ENCODE measurements at regions not wholly inside any gene's neighbourhood (a gene's known extent, or its start where the extent isn't known, plus 50 kb on each side); places are given as distances from the start of the nearest gene placed in this dataset.

GRCh38 chr15:61780278-61780980 is 279.8 kb downstream of the VPS13C start:
- ChIA-PET CTCF (no interaction called here), POLR2A (no interaction called here)
- Mint-ChIP-seq H3K27me3 (peaks cover 26% of the 10 kb centered on the region), H3K4me1 (ENCODE audit: low read depth) (no peaks in the 10 kb centered on the region), H3K9me3 (no peaks in the 10 kb centered on the region), H3K36me3 (ENCODE audit: low read depth) (no peaks in the 10 kb centered on the region), H3K4me3 (no peak overlapping the region), H3K27ac (no peak overlapping the region)
- intact Hi-C loops (cut with micrococcal nuclease): no loop called here
- ATAC-seq (no peak), DNase-seq (no peak)
- TF ChIP-seq CTCF (IDR thresholded peaks at IDR 0.05): no peak

- CTCF ChIA-PET: no interaction called here
- Mint-ChIP-seq H3K4me3 (no peak overlapping the region), H3K27me3 (peaks cover 26% of the 10 kb centered on the region), H3K27ac (no peak overlapping the region), H3K4me1 (ENCODE audit: low read depth) (no peaks in the 10 kb centered on the region), H3K36me3 (ENCODE audit: low read depth) (no peaks in the 10 kb centered on the region), H3K9me3 (peaks cover 1% of the 10 kb centered on the region)
- no peak for TF ChIP-seq CTCF (IDR thresholded peaks at IDR 0.05)
- intact Hi-C loops (cut with micrococcal nuclease): no loop called here
- ATAC-seq (no peak), DNase-seq (no peak)
- POLR2A ChIA-PET: no interaction called here
Measured at GRCh38 chr15:61777689-61778088, 282.6 kb downstream of the VPS13C start.

- no peak for TF ChIP-seq CTCF (IDR thresholded peaks at IDR 0.05)
- ChIA-PET POLR2A (no interaction called here), CTCF (no interaction called here)
- no peaks in the 10 kb centered on the region for H3K4me1 Mint-ChIP-seq (ENCODE audit: low read depth)
- no peaks in the 10 kb centered on the region for H3K36me3 Mint-ChIP-seq (ENCODE audit: low read depth)
- peaks cover 11% of the 10 kb centered on the region for H3K27me3 Mint-ChIP-seq
- intact Hi-C loops (cut with micrococcal nuclease): no loop called here
- ATAC-seq (no peak), DNase-seq (no peak)
- H3K4me3 Mint-ChIP-seq: no peak overlapping the region
- no peak overlapping the region for H3K27ac Mint-ChIP-seq
- peaks cover 14% of the 10 kb centered on the region for H3K9me3 Mint-ChIP-seq
Measured at GRCh38 chr15:61769557-61769956, 290.7 kb downstream of the VPS13C start.

- H3K4me1 Mint-ChIP-seq (ENCODE audit: low read depth): no peaks in the 10 kb centered on the region
- peaks cover 17% of the 10 kb centered on the region for H3K27me3 Mint-ChIP-seq
- POLR2A ChIA-PET: no interaction called here
- intact Hi-C loops (cut with micrococcal nuclease): no loop called here
- no peak overlapping the region for H3K4me3 Mint-ChIP-seq
- no peak for ATAC-seq
- DNase-seq: no peak
- no peaks in the 10 kb centered on the region for H3K36me3 Mint-ChIP-seq (ENCODE audit: low read depth)
- CTCF ChIA-PET: no interaction called here
- no peak for TF ChIP-seq CTCF (IDR thresholded peaks at IDR 0.05)
- no peak overlapping the region for H3K27ac Mint-ChIP-seq
- peaks cover 13% of the 10 kb centered on the region for H3K9me3 Mint-ChIP-seq
Measured at GRCh38 chr15:61768131-61768530, 292.1 kb downstream of the VPS13C start.

- Mint-ChIP-seq H3K36me3 (ENCODE audit: low read depth) (no peaks in the 10 kb centered on the region), H3K4me3 (no peak overlapping the region), H3K4me1 (ENCODE audit: low read depth) (no peaks in the 10 kb centered on the region), H3K9me3 (no peaks in the 10 kb centered on the region), H3K27ac (no peak overlapping the region), H3K27me3 (peaks cover 26% of the 10 kb centered on the region)
- ChIA-PET POLR2A (interaction anchor here (0.6 kb wide), 1 partner anchor 149 kb away, joined by 4 read pairs; no protein-coding TSS in a partner anchor), CTCF (interaction anchor here (0.8 kb wide), 1 partner anchor 69 kb away, joined by 3 read pairs; no protein-coding TSS in a partner anchor)
- intact Hi-C loops (cut with micrococcal nuclease): no loop called here
- ATAC-seq: no peak
- no peak for TF ChIP-seq CTCF (IDR thresholded peaks at IDR 0.05)
- no peak for DNase-seq
Measured at GRCh38 chr15:61764981-61765380, 295.3 kb downstream of the VPS13C start.

All from activated CD8-positive, alpha-beta T cell treated with anti-CD3 and anti-CD28 coated beads for 36 hours (primary cell).